NCI-H1694 treated with DMSO at 0.1 percent for 48 hours (cell line): ENCODE measurements at regions not wholly inside any gene's neighbourhood (a gene's known extent, or its start where the extent isn't known, plus 50 kb on each side); places are given as distances from the start of the nearest gene placed in this dataset.
A peak's percentile ranks its signal among the peaks of the same experiment; 100 is the strongest.
"Not testable (repeated sequence)": the region's sequence is repeated elsewhere in the genome, so short reads cannot be mapped to it uniquely, and the experiment has no call there.

Source experiments
- DNase-seq: peaks from one replicate; lab custom pipeline; 2025; lab: John Stamatoyannopoulos, UW

GRCh38 chr13:78866076-78866475, 207.1 kb upstream of the OBI1 start:
- DNase-seq, result not testable (repeated sequence)

DNA sequence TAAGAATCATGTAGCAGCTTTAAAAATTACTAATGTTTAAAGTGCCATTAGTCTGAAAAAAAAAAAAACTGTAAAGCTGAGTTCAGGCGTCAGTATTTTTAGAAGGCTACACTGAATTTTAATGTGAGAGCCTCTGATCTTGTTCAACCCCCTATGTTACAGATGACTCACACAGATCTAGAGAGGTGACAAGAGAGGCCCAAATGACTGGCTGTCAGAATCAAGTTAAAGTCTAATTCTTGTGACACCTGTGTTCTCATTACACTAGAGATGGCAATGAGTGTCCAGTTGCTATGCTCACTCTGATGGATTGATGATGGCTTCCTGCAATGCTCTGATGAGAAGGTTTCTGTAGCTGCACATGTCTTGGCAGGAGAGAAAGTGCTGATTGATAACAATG, 203.5 kb upstream of the OBI1 start:
- no peak for DNase-seq

- no peak for DNase-seq
Measured at GRCh38 chr13:78852709-78853108, 193.8 kb upstream of the OBI1 start.

GRCh38 chr13:78845656-78846365, 186.9 kb upstream of the OBI1 start:
- no peak for DNase-seq

- no peak for DNase-seq
Measured at GRCh38 chr13:78844106-78844505, 185.2 kb upstream of the OBI1 start.

DNA sequence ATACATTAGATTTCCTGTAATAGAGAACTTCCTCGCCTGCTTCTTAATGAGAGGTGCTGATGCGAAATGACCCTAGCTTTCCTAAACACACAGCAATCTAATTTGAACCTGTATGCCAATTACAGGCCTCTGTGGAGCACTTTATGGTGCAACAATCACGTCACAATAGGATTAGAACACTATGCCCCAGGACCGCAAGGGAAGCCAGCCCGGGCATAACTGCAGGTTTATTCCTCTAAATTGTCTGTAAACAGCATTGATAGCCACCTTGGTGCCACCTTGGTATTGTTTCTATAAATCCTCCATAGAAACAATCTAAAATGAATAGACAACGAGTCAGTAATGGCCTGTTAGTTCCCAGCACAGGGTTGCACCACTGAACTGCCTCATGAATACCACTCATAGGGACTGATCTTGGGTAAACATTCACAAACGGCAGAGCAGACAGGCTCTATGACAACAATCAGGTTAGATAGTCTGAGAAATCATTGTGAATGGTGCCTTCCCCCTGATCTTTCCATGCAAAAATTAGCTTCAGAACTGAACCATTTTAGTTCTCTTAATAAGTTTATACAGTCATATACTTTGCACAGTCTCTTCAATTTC, 182.5 kb upstream of the OBI1 start:
- no peak for DNase-seq

GRCh38 chr13:78836238-78836784, 177.4 kb upstream of the OBI1 start:
- DNase-seq, result no peak

GRCh38 chr13:78832461-78832860, 173.5 kb upstream of the OBI1 start:
- DNase-seq, result no peak

- DNase-seq, result no peak
Measured at GRCh38 chr13:78830508-78830907, 171.6 kb upstream of the OBI1 start.

GRCh38 chr13:78829821-78830220, 170.9 kb upstream of the OBI1 start:
- DNase-seq, result no peak

DNA sequence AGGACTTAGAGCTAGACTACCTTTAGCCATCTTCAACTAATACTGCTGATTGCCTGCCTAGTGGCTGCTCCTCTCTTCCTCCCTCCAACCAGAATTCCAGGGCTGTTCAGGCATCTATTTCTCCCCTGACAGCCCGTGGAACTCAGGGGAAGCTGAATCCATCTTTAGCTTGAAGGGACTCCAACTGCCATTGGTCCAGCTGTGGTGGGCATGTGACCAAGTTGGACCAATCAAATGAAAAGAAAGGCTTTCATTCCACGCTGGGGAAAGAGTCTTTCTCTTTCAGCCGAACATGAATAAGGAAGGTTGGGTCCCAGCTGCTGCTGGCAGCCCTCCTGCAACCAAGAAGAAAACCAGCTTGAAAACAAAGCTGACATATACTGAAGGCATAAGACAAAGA, 168.5 kb upstream of the OBI1 start:
- DNase-seq, result no peak

DNA sequence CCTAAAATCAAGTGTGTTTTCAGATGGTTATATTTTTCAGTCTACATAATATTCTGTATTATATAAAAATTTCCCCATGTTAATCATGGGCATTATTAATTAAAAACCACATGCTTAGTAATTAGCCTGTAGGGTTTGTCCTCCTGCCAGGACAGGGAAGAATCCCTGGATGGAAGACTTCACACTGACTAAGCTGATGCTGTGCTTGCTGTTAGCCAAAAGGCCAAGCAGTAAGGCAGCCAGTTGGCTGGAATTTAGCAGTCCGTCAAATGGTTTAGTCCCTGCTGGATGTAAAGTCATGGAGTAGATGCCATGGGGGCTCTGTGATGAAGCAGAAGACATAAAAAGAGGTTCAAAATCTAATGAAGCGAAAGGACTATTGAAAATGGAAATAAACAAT, 168.0 kb upstream of the OBI1 start:
- no peak for DNase-seq

GRCh38 chr13:78826312-78826711, 167.4 kb upstream of the OBI1 start:
- no peak for DNase-seq

- no peak for DNase-seq
Measured at GRCh38 chr13:78820541-78820940, 161.6 kb upstream of the OBI1 start.

DNA sequence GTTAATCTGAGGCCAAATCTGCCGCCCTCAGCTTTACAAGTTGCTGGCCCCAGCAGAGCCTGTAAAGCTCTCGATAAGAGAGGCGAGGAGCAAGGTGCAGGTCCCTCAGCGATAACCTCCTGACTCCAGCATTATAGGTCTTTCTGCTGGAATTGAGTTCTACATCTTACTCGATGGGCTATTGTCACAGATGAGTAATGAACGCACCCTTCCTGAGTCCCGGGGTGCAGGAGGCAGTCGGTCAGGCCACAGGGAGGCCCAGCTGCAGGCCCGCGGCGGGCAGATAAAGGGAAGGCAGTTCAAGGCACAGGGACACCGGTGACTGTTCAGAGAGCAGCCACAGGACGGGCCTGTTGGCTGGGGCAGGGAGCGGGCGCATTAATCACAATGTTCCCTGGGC, 157.6 kb upstream of the OBI1 start:
- no peak for DNase-seq

DNA sequence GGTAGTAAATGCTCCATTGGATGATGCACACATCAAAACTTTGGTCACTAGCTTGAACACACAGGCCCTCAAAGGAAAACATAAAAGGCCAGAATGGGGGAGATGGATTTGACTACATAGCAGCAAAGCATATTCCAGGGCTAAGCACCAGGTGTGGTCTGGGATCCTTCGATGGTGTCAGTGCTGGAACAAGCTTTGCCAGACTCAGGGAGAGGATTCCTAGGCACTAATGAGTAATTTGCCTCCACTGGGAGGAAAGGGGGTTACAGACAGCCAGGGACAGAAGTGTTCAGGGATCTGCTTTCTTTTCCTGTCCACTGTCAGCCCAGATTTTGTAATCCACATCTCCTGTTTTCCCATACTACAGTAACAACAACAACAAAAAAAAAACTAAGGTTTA, 157.2 kb upstream of the OBI1 start:
- no peak for DNase-seq

- DNase-seq, result peak; percentile 10
Measured at GRCh38 chr13:78806457-78806856, 147.5 kb upstream of the OBI1 start.

DNA sequence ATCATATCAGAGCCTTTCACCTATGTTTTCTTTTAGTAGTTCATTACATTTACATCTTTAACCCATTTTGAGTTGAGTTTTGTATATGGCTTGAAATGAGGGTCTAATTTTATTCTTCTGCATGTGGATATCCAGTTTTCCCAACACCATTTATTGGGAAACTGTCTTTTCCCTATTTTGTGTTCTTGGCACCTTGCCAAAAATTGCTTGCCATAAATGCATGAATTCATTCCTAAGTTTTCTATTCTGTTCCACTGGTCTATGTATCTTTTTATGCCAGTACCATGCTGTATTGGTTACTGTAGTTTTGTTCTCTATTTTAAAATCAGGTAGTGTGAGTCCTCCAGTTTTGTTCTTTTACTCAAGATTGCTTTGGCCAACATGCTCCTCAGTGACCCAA, 144.0 kb upstream of the OBI1 start:
- no peak for DNase-seq

- DNase-seq, result no peak
Measured at GRCh38 chr13:78787190-78787589, 128.2 kb upstream of the OBI1 start.

DNA sequence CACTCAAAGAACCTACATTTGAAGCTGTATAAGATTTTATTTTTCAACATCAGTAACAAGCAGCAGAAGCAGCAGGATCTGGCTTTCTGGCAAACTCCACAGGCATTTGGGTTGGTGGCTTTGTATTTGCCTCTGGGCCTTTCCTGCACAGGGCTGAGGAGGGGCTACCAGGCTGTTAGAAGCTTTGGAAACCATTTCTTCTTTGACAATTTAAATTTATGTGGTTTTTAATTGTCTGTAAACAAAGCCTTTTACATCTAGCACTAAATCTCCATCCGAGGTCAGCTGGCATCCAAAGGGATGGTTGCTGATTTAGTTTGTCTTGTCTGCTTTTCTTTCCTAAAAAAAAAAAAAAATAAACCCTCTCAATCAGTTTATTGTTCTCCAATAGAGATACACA, 127.5 kb upstream of the OBI1 start:
- DNase-seq, result no peak

DNA sequence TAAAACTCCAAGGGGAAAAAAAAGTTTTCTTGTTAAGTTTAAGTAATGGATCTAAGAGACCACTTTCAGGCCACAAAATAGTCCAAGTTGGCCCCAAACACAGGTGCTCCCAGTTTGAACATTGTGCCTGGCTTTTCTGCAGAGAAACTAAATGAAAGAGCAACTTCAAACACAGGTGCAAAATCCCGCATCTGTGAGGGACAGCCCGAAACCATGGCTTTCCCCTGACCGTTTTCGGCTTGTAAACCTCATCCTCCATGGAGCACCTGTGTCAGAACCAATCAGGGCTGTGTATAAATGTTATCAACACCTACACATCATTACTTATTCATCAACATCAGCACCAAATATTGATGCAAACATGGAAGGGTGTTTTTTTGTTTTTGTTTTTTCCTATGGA, 126.8 kb upstream of the OBI1 start:
- no peak for DNase-seq

DNA sequence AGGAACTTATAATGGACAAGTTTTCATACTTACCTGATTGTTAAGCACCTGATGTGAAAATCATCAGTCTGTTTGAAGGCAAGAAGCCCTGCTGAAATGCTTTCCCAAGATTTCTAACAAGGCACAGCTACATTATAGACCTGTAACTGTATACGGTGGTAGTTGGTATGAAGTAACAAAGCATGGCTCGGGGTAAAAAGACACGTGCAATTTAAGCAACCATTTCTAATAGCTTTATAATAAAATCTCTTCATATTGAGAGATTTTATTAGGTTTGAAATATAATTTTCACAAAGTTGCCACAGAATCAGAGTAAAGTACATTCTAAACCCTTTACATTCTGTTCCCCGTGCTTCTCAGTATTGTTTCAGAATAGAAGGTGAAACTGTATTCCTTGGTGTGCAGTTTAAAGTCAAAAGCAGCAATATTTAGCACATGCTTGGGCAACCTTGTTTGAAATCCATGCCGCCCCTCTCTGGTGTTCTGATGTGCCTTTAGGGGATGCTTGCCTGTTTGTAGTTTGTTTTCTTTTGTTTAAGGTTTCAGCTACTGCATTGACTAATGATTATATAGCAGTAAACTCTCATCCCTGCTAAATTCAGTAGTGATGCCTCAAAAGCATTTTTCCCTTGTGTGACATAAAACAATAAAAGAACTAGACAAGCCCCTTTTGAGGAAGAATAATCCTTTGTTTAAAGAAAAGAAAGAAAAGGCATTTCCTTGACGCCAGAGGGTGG, 125.2 kb upstream of the OBI1 start:
- no peak for DNase-seq

GRCh38 chr13:78780708-78781107, 121.8 kb upstream of the OBI1 start:
- DNase-seq, result no peak
